Raji (cell line): ENCODE measurements at regions not wholly inside any gene's neighbourhood (a gene's known extent, or its start where the extent isn't known, plus 50 kb on each side); places are given as distances from the start of the nearest gene placed in this dataset.

Experiments
- POLR2A ChIP-seq: IDR thresholded peaks from 2 replicates; pipeline ENCODE4 v1.6.1; 2011; ENCODE audit warnings: low read depth, low read length, control low read depth; ENCODE audit not compliant: insufficient read depth

GRCh38 chr7:46960970-46961369 is 620.9 kb downstream of the TNS3 start:
- TF ChIP-seq POLR2A = no peak

- no peak for TF ChIP-seq POLR2A
Observed at GRCh38 chr7:46957195-46957594, 624.7 kb downstream of the TNS3 start.

- TF ChIP-seq POLR2A = no peak
Observed at GRCh38 chr7:46955531-46955930, 626.4 kb downstream of the TNS3 start.

GRCh38 chr7:46954181-46954580 is 627.7 kb downstream of the TNS3 start:
- no peak for TF ChIP-seq POLR2A

GRCh38 chr7:46953008-46953407 is 628.9 kb downstream of the TNS3 start:
- TF ChIP-seq POLR2A = no peak

- no peak for TF ChIP-seq POLR2A
Observed at GRCh38 chr7:46949270-46949931, 632.5 kb downstream of the TNS3 start.

- no peak for TF ChIP-seq POLR2A
Observed at GRCh38 chr7:46948716-46949115, 633.2 kb downstream of the TNS3 start.

- no peak for TF ChIP-seq POLR2A
Observed at GRCh38 chr7:46945328-46945727, 636.6 kb downstream of the TNS3 start.

- TF ChIP-seq POLR2A = no peak
Observed at GRCh38 chr7:46943996-46944395, 637.9 kb downstream of the TNS3 start.

- TF ChIP-seq POLR2A = no peak
Observed at GRCh38 chr7:46942574-46942973, 639.3 kb downstream of the TNS3 start.

GRCh38 chr7:46940178-46940577 is 641.7 kb downstream of the TNS3 start:
- TF ChIP-seq POLR2A = no peak

GRCh38 chr7:46939558-46939957 is 642.4 kb downstream of the TNS3 start:
- TF ChIP-seq POLR2A = no peak

- TF ChIP-seq POLR2A = no peak
Observed at GRCh38 chr7:46939089-46939488, 642.8 kb downstream of the TNS3 start.

GRCh38 chr7:46937826-46938225 is 644.1 kb downstream of the TNS3 start:
- TF ChIP-seq POLR2A = no peak

- TF ChIP-seq POLR2A = no peak
Observed at GRCh38 chr7:46934198-46934825, 647.6 kb downstream of the TNS3 start.

GRCh38 chr7:46933596-46933995 is 648.3 kb downstream of the TNS3 start:
- no peak for TF ChIP-seq POLR2A
